ENCODE measurements at regions not wholly inside any gene's neighbourhood (a gene's known extent, or its start where the extent isn't known, plus 50 kb on each side); places are given as distances from the start of the nearest gene placed in this dataset.

DNA sequence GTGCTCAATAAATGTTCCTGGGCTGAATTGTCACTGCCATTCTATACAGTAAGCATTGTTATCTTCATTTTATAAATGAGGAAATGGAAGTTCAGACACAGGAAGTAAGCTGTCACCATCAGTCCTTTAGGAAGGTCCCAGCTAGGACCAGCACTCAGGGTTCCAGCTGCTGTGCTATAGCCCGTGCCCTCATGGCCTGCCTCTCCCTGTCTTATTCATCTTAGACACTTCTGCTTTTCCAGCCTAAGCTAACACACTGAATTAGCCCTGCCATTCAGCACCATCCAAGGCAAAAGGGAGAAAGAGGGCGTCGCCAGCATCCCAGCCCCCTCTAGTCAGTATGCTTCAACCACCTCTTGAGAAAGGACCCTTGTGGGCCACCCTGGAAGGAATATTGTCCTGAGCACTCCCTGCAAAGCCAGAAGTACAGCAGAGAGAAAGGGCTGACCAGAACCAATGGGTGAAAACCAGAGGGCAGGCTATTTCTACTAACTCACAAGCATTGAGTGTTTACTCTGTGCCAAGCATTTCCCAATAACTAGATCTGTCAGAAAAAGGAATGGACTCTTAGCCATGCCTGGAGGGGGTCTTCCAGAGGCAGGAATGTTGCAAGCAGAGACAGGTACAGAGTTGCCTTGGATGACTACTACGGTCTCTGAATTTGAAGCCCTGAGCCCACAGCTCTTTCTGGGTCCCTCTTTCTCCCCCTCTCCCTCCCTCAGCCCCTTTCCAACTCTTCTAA, 77.9 kb upstream of the NFIA start:
- no peaks in the 10 kb centered on the region for H3K36me3 ChIP-seq (ENCODE audit: control insufficient read depth, insufficient read depth, low read length)
- no peak overlapping the region for H3K27ac ChIP-seq
- H3K27me3 ChIP-seq (ENCODE audit: control insufficient read depth, insufficient read depth, low read length) = no peaks in the 10 kb centered on the region
- H3K4me1 ChIP-seq = peaks cover 6% of the 10 kb centered on the region
- H3K4me2 ChIP-seq (ENCODE audit: low read length) = no peak overlapping the region
- no peaks in the 10 kb centered on the region for H3K9me3 ChIP-seq (ENCODE audit: control insufficient read depth, low read length)
- no peak overlapping the region for H3K9ac ChIP-seq
- no peak overlapping the region for H2AFZ ChIP-seq
- no peak overlapping the region for H3K4me3 ChIP-seq (ENCODE audit: low read depth, low read length)
- TF ChIP-seq, protein P1, sequence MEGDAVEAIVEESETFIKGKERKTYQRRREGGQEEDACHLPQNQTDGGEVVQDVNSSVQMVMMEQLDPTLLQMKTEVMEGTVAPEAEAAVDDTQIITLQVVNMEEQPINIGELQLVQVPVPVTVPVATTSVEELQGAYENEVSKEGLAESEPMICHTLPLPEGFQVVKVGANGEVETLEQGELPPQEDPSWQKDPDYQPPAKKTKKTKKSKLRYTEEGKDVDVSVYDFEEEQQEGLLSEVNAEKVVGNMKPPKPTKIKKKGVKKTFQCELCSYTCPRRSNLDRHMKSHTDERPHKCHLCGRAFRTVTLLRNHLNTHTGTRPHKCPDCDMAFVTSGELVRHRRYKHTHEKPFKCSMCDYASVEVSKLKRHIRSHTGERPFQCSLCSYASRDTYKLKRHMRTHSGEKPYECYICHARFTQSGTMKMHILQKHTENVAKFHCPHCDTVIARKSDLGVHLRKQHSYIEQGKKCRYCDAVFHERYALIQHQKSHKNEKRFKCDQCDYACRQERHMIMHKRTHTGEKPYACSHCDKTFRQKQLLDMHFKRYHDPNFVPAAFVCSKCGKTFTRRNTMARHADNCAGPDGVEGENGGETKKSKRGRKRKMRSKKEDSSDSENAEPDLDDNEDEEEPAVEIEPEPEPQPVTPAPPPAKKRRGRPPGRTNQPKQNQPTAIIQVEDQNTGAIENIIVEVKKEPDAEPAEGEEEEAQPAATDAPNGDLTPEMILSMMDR (IDR thresholded peaks at IDR 0.05) = no peak
- H3K79me2 ChIP-seq = no peaks in the 10 kb centered on the region

- Histone ChIP-seq H3K36me3 (ENCODE audit: control insufficient read depth, insufficient read depth, low read length) (no peaks in the 10 kb centered on the region), H3K79me2 (no peaks in the 10 kb centered on the region), H3K9ac (no peak overlapping the region), H3K4me2 (ENCODE audit: low read length) (no peak overlapping the region), H3K4me3 (ENCODE audit: low read depth, low read length) (no peak overlapping the region), H3K27me3 (ENCODE audit: control insufficient read depth, insufficient read depth, low read length) (no peaks in the 10 kb centered on the region), H2AFZ (no peak overlapping the region), H3K27ac (no peak overlapping the region), H3K9me3 (ENCODE audit: control insufficient read depth, low read length) (no peaks in the 10 kb centered on the region), H3K4me1 (peaks cover 6% of the 10 kb centered on the region)
- TF ChIP-seq, protein P1 (IDR thresholded peaks at IDR 0.05) = no peak
These were observed 82.0 kb upstream of the NFIA start for GRCh38 chr1:61000327-61000726.

DNA sequence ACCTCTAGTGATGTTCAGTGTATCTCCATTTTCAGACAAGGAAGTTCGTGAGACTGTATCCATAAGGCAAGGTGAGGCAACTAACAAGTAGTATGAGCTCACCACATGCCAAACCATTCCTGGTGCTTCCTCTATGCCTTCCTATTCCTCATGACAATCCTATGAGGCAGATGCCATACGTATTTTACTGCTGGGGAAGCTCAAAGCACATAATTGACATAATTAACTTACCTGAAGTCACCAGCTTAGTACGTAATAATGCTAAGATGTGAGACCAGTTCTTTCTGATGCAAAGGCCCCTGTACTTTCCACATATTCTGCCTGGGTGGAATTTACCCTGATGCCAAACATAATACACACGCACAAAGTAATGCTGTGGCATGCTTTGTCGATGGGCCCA, 83.6 kb upstream of the NFIA start:
- Histone ChIP-seq H3K9ac (no peak overlapping the region), H3K27me3 (ENCODE audit: control insufficient read depth, insufficient read depth, low read length) (no peaks in the 10 kb centered on the region), H3K9me3 (ENCODE audit: control insufficient read depth, low read length) (no peaks in the 10 kb centered on the region), H3K79me2 (no peaks in the 10 kb centered on the region), H3K4me2 (ENCODE audit: low read length) (no peak overlapping the region), H3K4me3 (ENCODE audit: low read depth, low read length) (no peak overlapping the region), H3K27ac (no peak overlapping the region), H2AFZ (no peak overlapping the region), H3K36me3 (ENCODE audit: control insufficient read depth, insufficient read depth, low read length) (peaks cover 3% of the 10 kb centered on the region), H3K4me1 (peaks cover 8% of the 10 kb centered on the region)
- TF ChIP-seq, protein P1 (IDR thresholded peaks at IDR 0.05) = no peak

DNA sequence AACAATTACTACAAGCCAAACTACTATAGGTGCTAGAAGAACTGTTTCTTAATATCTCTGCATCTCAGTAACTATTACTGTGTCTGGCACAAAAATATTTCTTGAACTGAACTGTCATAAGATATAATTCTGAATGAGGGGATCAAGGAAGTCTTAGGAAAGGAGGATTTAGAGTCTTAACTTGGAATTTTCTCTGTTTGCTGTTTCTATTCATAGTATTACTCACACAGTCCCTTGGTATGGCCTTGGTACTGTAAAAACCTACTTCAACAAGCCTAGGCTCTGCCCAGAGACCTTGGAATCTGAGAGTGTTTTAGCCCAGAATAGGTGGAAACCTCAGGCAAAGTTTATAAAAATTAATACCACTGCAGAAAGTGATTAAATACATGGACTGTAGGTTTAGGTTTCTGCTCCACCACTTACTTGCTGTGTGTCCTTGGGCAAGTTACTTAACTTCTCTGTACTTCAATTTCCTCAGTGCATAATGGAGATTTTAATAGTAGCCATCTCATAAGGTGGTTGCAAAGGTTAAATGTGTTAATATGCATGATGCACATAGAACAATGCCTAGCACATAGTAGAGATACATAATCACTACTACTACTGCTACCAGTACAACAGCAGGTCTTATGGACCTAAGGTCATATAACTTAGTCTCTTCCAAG, 87.4 kb upstream of the NFIA start:
- Histone ChIP-seq H2AFZ (no peak overlapping the region), H3K79me2 (no peaks in the 10 kb centered on the region), H3K27me3 (ENCODE audit: control insufficient read depth, insufficient read depth, low read length) (no peaks in the 10 kb centered on the region), H3K36me3 (ENCODE audit: control insufficient read depth, insufficient read depth, low read length) (peaks cover 3% of the 10 kb centered on the region), H3K4me1 (peaks cover 15% of the 10 kb centered on the region), H3K9ac (no peak overlapping the region), H3K9me3 (ENCODE audit: control insufficient read depth, low read length) (no peaks in the 10 kb centered on the region), H3K4me2 (ENCODE audit: low read length) (no peak overlapping the region), H3K4me3 (ENCODE audit: low read depth, low read length) (no peak overlapping the region), H3K27ac (no peak overlapping the region)
- TF ChIP-seq, protein P1 (IDR thresholded peaks at IDR 0.05) = no peak
